SK-N-MC (cell line): ENCODE measurements at regions not wholly inside any gene's neighbourhood (a gene's known extent, or its start where the extent isn't known, plus 50 kb on each side); places are given as distances from the start of the nearest gene placed in this dataset.

Experiments used
- DNase-seq: peaks from one replicate; pipeline ENCODE4 v3.0.0-alpha.2; 2011; ENCODE audit warnings: low read depth, low spot score
- H3K27ac ChIP-seq: fragments of 200-600 bp; sonication (generic); 2 replicates; pipeline ENCODE4 v1.5.1; 2016; ENCODE audit warnings: mixed run types
- H3K36me3 ChIP-seq: fragments of 200-600 bp; sonication (generic); 2 replicates; pipeline ENCODE4 v1.6.1; 2017; ENCODE audit warnings: antibody characterized with exemption, low read length, mixed read lengths; ENCODE audit not compliant: insufficient read depth
- H3K4me3 ChIP-seq: fragments of 200-600 bp; sonication (generic); 2 replicates; pipeline ENCODE4 v1.5.1; 2016
- H3K9ac ChIP-seq: fragments of 200-600 bp; sonication (generic); 2 replicates; pipeline ENCODE4 v1.8.0; 2017; ENCODE audit warnings: mixed run types, mixed read lengths; ENCODE audit not compliant: insufficient read length
- H3K9me3 ChIP-seq: fragments of 200-600 bp; sonication (generic); 2 replicates; pipeline ENCODE4 v1.6.1; 2017; ENCODE audit warnings: low read depth, mild to moderate bottlenecking, antibody characterized with exemption, low read length, moderate library complexity, mixed read lengths
- EZH2 ChIP-seq: fragments of 200-600 bp; sonication (generic); IDR thresholded peaks from one replicate; pipeline ENCODE4 v1.6.1; 2017; ENCODE audit warnings: antibody characterized with exemption
- FOXP2 ChIP-seq: optimal IDR thresholded peaks from 2 replicates; pipeline ENCODE3; 2011; ENCODE audit warnings: mild to moderate bottlenecking, moderate library complexity; ENCODE audit not compliant: insufficient read depth; ENCODE audit errors: extremely low read length, control extremely low read depth
- POLR2AphosphoS5 ChIP-seq: IDR thresholded peaks from 2 replicates; pipeline ENCODE4 v1.6.1; 2012; ENCODE audit warnings: mild to moderate bottlenecking, low read depth, low read length, borderline replicate concordance

DNA sequence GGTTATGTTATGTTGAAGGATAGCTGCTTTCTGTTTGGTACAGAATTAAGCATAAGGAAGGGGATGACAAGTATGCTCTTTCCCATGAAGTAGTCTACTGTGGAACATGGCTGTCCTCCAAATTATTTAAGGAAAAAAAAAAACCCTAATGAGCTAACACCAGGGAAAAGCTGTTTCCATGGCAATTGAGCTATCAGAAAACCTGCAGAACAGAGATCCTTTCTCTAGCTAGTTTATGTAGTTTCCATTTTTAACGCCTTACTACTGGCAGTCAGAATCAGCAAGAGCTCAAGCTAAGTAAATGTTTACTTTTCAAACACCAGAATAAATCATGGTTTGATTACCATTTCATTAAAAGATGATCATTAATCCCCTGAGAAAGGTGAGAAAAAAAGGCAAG lies 287.4 kb upstream of the TARS1 start:
- H3K9me3 ChIP-seq, result no peaks in the 10 kb centered on the region
- DNase-seq, result no peak

DNA sequence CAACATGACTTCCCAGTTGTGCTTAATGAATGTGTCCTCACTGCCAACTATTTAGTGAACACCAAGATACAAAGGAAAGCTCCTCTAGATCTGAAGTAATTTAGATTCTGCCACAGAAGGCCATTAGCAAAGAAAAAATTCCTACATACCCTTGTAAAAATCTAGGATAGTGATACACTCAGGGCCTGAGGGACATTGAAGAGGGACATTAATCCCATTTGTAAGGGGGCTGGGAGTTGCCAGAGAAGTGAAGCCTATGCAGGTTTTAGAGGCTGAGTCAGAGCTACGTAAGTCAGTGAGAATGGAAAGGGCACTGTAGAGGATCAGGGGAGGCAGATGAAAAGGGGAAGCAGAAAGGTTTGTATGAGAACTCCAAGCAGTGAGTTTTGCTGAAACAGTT lies 286.9 kb upstream of the TARS1 start:
- Histone ChIP-seq H3K27ac (no peak overlapping the region), H3K36me3 (no peaks in the 10 kb centered on the region), H3K4me3 (no peak overlapping the region), H3K9me3 (no peaks in the 10 kb centered on the region), H3K9ac (no peak overlapping the region)
- DNase-seq, result no peak
- no peak for TF ChIP-seq POLR2AphosphoS5
- no peak for TF ChIP-seq FOXP2
- no peak for TF ChIP-seq EZH2

More for the DNA sequence above, 287.4 kb upstream of the TARS1 start:
- TF ChIP-seq FOXP2 (no peak), EZH2 (no peak), POLR2AphosphoS5 (no peak)
- Histone ChIP-seq H3K9ac (no peak overlapping the region), H3K4me3 (no peak overlapping the region), H3K27ac (no peak overlapping the region), H3K36me3 (no peaks in the 10 kb centered on the region)

DNA sequence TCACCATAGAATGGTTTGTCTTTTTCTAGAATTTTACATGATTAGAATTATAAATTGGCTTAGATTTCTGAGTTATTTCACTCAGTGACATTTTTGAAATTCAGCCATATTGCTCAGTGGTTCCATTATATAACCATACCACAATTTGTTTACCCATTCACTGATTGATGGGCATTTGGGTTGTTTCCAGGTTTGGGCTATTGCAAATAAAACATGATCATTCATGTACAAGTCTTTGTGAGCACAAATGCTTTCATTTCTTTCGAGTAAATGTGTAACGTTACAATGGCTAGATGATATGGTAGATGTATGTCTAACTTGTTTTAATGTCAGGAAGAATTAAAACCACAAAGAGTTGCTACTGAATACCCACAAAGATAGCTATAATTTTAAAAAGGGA lies 279.9 kb upstream of the TARS1 start:
- Histone ChIP-seq H3K36me3 (no peaks in the 10 kb centered on the region), H3K4me3 (no peak overlapping the region), H3K9me3 (no peaks in the 10 kb centered on the region), H3K9ac (no peak overlapping the region), H3K27ac (no peak overlapping the region)
- no peak for DNase-seq
- no peak for TF ChIP-seq POLR2AphosphoS5
- no peak for TF ChIP-seq EZH2
- TF ChIP-seq FOXP2, result no peak

DNA sequence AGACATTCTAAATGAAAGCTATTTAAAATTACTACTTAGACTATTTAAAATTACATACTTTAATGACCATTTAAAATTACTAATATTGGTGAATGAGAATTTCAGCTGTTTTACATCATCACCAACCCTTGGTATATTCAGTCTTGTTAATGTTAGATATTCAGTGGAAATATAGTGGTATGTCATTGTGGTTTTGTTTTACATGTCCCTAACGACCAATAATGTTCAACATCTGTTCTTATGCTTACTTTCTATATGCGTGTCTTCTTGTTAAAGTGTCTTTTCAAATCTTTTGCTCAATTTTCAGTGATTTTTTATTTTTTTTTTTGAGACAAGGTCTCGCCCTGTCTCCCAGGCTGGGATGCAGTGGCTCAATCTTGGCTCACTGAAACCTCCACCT lies 279.3 kb upstream of the TARS1 start:
- Histone ChIP-seq H3K4me3 (no peak overlapping the region), H3K9ac (no peak overlapping the region), H3K36me3 (no peaks in the 10 kb centered on the region), H3K27ac (no peak overlapping the region), H3K9me3 (no peaks in the 10 kb centered on the region)
- TF ChIP-seq POLR2AphosphoS5 (no peak), FOXP2 (no peak), EZH2 (no peak)
- DNase-seq, result no peak

DNA sequence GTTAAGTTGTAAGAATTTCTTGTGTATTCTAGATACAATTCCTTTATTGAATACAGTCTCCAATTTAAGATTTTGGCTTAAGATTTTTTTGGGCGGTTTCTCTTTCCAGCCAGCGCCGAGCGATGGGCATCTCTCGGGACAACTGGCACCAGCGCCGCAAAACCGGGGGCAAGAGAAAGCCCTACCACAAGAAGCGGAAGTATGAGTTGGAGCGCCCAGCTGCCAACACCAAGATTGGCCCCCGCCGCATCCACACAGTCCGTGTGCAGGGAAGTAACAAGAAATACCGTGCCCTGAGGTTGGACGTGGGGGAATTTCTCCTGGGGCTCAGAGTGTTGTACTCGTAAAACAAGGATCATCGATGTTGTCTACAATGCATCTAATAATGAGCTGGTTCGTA lies 278.7 kb upstream of the TARS1 start:
- Histone ChIP-seq H3K9ac (no peak overlapping the region), H3K27ac (no peak overlapping the region), H3K4me3 (no peak overlapping the region), H3K9me3 (no peaks in the 10 kb centered on the region), H3K36me3 (no peaks in the 10 kb centered on the region)
- TF ChIP-seq FOXP2 (no peak), POLR2AphosphoS5 (no peak), EZH2 (no peak)
- no peak for DNase-seq

DNA sequence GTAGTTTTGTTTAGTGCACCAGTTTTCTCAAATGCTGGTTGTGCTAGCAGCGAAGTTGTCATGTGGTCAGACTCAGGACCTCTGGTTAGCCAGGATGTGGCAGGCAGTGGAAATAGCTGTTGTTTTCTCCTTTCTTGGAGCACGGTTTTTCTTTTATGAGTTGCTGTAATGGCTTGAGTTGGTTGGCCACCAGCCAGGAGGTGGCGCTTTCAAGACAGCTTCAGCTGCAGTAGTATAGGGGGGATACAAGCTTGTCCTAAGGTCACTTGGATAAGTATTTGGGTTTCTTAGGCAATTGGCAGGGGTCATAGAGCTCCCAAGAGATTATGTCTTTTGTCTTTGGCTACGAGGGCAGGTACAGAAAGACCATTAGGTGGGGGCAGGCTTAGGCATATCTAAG lies 274.2 kb upstream of the TARS1 start:
- Histone ChIP-seq H3K9ac (no peak overlapping the region), H3K27ac (no peak overlapping the region), H3K4me3 (no peak overlapping the region), H3K36me3 (no peaks in the 10 kb centered on the region), H3K9me3 (no peaks in the 10 kb centered on the region)
- DNase-seq, result no peak
- no peak for TF ChIP-seq FOXP2
- no peak for TF ChIP-seq EZH2
- TF ChIP-seq POLR2AphosphoS5, result no peak

DNA sequence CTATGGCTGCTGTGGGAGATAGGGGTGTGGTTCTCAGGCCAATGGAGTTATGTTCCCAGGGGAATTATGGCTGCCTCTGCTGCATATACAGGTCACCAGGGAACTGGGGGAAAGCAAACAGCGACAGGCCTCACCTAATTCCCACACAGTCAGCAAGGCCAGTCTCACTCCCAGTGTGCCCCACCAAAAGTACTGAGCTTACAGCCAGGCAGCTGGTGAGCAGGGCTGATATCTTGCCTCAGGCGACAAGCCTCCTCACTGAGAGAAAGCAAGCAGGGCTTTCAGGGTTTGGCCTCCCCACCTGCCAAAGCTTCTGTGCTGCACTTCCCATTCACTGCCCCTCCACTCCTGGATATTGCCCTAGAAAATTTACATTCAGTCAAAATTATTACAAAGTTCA lies 273.8 kb upstream of the TARS1 start:
- Histone ChIP-seq H3K36me3 (no peaks in the 10 kb centered on the region), H3K9ac (no peak overlapping the region), H3K9me3 (no peaks in the 10 kb centered on the region), H3K27ac (no peak overlapping the region), H3K4me3 (no peak overlapping the region)
- no peak for TF ChIP-seq POLR2AphosphoS5
- no peak for TF ChIP-seq FOXP2
- TF ChIP-seq EZH2, result no peak
- no peak for DNase-seq

DNA sequence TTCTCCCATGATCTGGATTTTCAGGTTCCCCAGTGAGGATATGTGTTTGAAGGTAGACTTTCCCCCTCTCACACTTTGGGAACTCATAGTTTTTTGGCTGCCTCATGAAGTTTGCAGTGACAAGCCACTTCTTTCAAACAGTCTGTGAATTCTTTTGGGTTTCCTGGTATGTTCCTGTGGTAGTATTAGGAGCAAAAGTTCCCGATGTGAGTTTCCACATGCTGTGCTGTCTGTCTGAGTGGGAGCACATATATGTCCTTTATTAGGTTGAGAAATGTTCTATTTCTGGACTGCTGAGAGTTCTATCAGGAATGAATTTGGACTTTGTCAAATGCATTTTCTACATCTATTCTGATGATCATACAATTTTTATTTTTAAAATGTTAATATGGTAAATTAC lies 273.2 kb upstream of the TARS1 start:
- no peaks in the 10 kb centered on the region for H3K36me3 ChIP-seq
- DNase-seq, result no peak
- no peak overlapping the region for H3K4me3 ChIP-seq
- H3K27ac ChIP-seq, result no peak overlapping the region
- no peak overlapping the region for H3K9ac ChIP-seq
- TF ChIP-seq EZH2 (no peak), FOXP2 (no peak), POLR2AphosphoS5 (no peak)
- no peaks in the 10 kb centered on the region for H3K9me3 ChIP-seq

DNA sequence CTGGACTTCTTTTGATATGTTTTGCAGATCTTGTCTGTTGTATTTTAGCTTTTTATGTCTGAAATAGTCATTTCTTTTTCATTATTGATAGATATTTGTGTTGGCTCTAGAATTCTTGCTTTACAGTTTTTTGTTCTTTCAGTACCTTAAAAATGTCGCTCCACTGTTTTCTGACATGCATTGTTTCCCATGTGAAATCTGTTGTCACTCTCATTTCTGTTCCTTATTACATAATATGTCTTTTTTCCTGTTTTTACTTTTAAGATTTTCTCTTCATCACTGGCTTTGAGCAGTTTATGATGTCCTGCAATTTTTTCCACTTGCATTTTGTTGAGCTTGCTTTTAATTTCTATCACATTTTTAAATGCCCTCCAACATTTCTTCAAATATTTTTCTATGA lies 270.4 kb upstream of the TARS1 start:
- H3K4me3 ChIP-seq, result no peak overlapping the region
- DNase-seq, result no peak
- H3K27ac ChIP-seq, result no peak overlapping the region
- no peak overlapping the region for H3K9ac ChIP-seq
- H3K36me3 ChIP-seq, result no peaks in the 10 kb centered on the region
- TF ChIP-seq POLR2AphosphoS5, result no peak
- H3K9me3 ChIP-seq, result no peaks in the 10 kb centered on the region

DNA sequence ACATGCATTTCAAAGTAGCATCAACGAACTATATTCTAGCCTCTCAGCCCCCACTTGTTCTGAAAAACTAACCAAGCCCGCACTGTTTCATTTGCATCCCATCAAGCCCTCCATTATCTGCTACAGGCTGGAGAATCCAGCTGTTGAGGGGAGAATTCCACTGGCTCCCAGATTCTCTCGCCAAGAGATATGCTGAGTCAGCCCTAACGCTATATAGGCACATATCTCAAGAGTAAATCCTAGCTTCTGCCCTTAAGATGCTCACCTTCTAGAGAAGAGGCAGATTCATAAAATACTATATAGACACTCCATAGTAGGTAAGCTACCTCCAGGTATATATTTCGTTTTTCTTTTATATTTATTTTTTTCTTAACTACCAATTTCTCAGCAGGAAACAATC lies 266.4 kb upstream of the TARS1 start:
- Histone ChIP-seq H3K4me3 (no peak overlapping the region), H3K9me3 (no peaks in the 10 kb centered on the region), H3K9ac (no peak overlapping the region), H3K36me3 (no peaks in the 10 kb centered on the region), H3K27ac (no peak overlapping the region)
- DNase-seq, result no peak
- TF ChIP-seq POLR2AphosphoS5 (no peak), EZH2 (no peak), FOXP2 (no peak)

DNA sequence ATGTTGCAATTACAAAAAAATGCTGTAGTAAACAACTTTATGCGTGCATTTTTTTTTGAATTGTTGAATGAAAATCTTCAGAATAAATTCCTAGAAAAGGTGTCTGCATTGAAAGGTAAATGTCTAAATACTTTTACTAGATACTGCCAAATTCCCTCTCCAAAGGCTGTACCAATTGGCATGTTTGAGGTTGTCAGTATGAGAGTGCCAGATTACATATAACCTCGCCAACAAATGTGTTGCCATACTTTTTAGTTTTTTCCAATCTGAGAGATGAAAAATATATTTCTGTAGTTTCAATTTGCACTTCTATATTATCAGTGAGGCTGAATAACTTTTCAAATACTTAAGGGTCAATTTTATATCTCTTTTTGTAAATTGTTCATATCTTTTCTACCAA lies 261.5 kb upstream of the TARS1 start:
- Histone ChIP-seq H3K9me3 (no peaks in the 10 kb centered on the region), H3K4me3 (no peak overlapping the region), H3K9ac (no peak overlapping the region), H3K36me3 (no peaks in the 10 kb centered on the region), H3K27ac (no peak overlapping the region)
- TF ChIP-seq EZH2 (no peak), FOXP2 (no peak), POLR2AphosphoS5 (no peak)
- DNase-seq, result no peak
